ENCODE measurements at regions not wholly inside any gene's neighbourhood (a gene's known extent, or its start where the extent isn't known, plus 50 kb on each side); places are given as distances from the start of the nearest gene placed in this dataset.

DNA sequence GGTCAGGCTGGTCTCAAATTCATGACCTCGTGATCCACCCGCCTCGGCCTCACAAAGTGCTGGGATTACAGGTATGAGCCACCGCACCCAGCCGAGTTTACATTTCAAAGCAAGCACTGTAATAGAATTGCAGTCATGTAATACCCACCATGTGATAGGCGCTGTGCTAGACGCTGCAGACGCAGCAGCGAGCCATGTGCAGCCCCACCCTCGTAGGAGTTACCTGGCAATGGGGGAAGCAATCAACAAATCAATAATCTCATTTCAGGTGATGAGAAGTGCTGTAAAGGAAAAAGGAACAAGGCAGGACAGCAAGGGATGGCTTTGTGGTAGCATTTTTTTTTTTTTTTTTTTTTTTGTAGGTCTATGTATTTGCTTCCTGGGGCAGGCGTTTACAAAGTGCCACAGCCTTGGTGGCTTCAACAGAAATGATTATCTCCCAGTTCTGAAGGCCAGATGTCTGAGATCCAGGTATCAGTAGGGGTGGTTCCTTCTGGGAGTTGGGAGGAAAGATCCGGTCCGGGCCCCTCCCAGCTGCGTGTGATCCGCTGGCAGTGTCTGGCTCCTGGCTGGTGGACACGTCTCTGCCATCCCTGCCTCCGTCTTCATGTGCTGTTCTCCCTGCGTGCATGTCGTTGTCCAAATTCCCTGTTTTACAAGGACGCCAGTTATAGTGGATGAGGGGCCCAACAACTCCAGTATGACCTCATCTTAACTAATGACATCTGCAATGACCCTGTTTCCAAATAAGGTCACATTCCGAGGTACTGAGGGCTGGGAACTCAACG lies 72.8 kb downstream of the TNFAIP2 start:
- no peak for TF ChIP-seq POLR2A (IDR thresholded peaks at IDR 0.05; ENCODE audit: low read depth, low read length)
- TF ChIP-seq, protein P1, sequence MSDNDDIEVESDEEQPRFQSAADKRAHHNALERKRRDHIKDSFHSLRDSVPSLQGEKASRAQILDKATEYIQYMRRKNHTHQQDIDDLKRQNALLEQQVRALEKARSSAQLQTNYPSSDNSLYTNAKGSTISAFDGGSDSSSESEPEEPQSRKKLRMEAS (IDR thresholded peaks at IDR 0.05; ENCODE audit: insufficient read depth, insufficient read length): no peak
- no peak for TF ChIP-seq MYC (IDR thresholded peaks at IDR 0.05; ENCODE audit: low read depth, low read length)
- TF ChIP-seq JUN (IDR thresholded peaks at IDR 0.05; ENCODE audit: borderline replicate concordance, insufficient read depth, insufficient read length, low read depth): no peak
- TF ChIP-seq POLR2AphosphoS5 (IDR thresholded peaks at IDR 0.05; ENCODE audit: insufficient read depth, low read depth, low read length): no peak
- TF ChIP-seq, protein P2, sequence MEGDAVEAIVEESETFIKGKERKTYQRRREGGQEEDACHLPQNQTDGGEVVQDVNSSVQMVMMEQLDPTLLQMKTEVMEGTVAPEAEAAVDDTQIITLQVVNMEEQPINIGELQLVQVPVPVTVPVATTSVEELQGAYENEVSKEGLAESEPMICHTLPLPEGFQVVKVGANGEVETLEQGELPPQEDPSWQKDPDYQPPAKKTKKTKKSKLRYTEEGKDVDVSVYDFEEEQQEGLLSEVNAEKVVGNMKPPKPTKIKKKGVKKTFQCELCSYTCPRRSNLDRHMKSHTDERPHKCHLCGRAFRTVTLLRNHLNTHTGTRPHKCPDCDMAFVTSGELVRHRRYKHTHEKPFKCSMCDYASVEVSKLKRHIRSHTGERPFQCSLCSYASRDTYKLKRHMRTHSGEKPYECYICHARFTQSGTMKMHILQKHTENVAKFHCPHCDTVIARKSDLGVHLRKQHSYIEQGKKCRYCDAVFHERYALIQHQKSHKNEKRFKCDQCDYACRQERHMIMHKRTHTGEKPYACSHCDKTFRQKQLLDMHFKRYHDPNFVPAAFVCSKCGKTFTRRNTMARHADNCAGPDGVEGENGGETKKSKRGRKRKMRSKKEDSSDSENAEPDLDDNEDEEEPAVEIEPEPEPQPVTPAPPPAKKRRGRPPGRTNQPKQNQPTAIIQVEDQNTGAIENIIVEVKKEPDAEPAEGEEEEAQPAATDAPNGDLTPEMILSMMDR (IDR thresholded peaks at IDR 0.05; ENCODE audit: extremely low read depth in 1 of 2, insufficient read depth in 1 of 2, low read depth in 1 of 2, low read length in 2 of 2): no peak
- no peak for TF ChIP-seq FOS (IDR thresholded peaks at IDR 0.05; ENCODE audit: borderline replicate concordance, insufficient read depth, low read length)
- no peak for TF ChIP-seq GATA2 (IDR thresholded peaks at IDR 0.05; ENCODE audit: insufficient read depth, insufficient read length, low read depth, low read length)

All from endothelial cell of umbilical vein (primary cell).